DOHH2 (cell line): ENCODE measurements at regions not wholly inside any gene's neighbourhood (a gene's known extent, or its start where the extent isn't known, plus 50 kb on each side); places are given as distances from the start of the nearest gene placed in this dataset.
"Not testable (repeated sequence)": the region's sequence is repeated elsewhere in the genome, so short reads cannot be mapped to it uniquely, and the experiment has no call there.

ENCODE experiments used
- H3F3A ChIP-seq: fragments of 200-600 bp; sonication (generic), shearing (Covaris generic); 2 replicates; pipeline ENCODE4 v1.6.0; 2016; ENCODE audit warnings: antibody characterized with exemption, mild to moderate bottlenecking; ENCODE audit not compliant: control insufficient read depth, insufficient read depth
- H3K27ac ChIP-seq: fragments of 200-600 bp; sonication (generic); 2 replicates; pipeline ENCODE4 v1.5.1; 2014; ENCODE audit warnings: low read depth, mild to moderate bottlenecking, low read length, moderate library complexity
- H3K27me3 ChIP-seq: fragments of 200-600 bp; sonication (generic); 2 replicates; pipeline ENCODE4 v1.6.1; 2014; ENCODE audit warnings: mild to moderate bottlenecking, low read length, mixed read lengths; ENCODE audit not compliant: control insufficient read depth
- H3K36me3 ChIP-seq: fragments of 200-600 bp; sonication (generic); 2 replicates; pipeline ENCODE4 v1.6.1; 2014; ENCODE audit warnings: mild to moderate bottlenecking, low read length, moderate library complexity, mixed read lengths; ENCODE audit not compliant: control insufficient read depth
- H3K4me1 ChIP-seq: fragments of 200-600 bp; sonication (generic); 2 replicates; pipeline ENCODE4 v1.6.1; 2014; ENCODE audit warnings: mild to moderate bottlenecking, low read length, mixed read lengths; ENCODE audit not compliant: control insufficient read depth
- H3K4me2 ChIP-seq: fragments of 200-600 bp; sonication (generic); 2 replicates; pipeline ENCODE4 v1.6.0; 2014; ENCODE audit warnings: mild to moderate bottlenecking, low read length, moderate library complexity
- H3K4me3 ChIP-seq: fragments of 200-600 bp; sonication (generic); 2 replicates; pipeline ENCODE4 v1.5.1; 2014; ENCODE audit warnings: mild to moderate bottlenecking, low read length, mixed read lengths
- H3K79me2 ChIP-seq: fragments of 200-600 bp; sonication (generic); 2 replicates; pipeline ENCODE4 v1.6.1; 2014; ENCODE audit warnings: mild to moderate bottlenecking, low read length, mixed read lengths; ENCODE audit not compliant: control insufficient read depth
- H3K9me2 ChIP-seq: fragments of 200-600 bp; sonication (generic); replicated peaks from 2 replicates; pipeline ENCODE4 v1.6.1; 2014; ENCODE audit warnings: mild to moderate bottlenecking, low read length, mixed read lengths; ENCODE audit not compliant: control insufficient read depth
- H3K9me3 ChIP-seq: fragments of 200-600 bp; sonication (generic); 2 replicates; pipeline ENCODE4 v1.6.1; 2014; ENCODE audit warnings: antibody characterized with exemption, low read length, mixed read lengths; ENCODE audit not compliant: control insufficient read depth, insufficient read depth
- H4K20me1 ChIP-seq: fragments of 200-600 bp; sonication (generic); 2 replicates; pipeline ENCODE4 v1.6.0; 2014; ENCODE audit warnings: low read depth, mild to moderate bottlenecking, antibody characterized with exemption, low read length, moderate library complexity; ENCODE audit not compliant: control insufficient read depth, insufficient read depth
- TF ChIP-seq, protein P1 (sequence below): fragments of 200-600 bp; sonication (generic); IDR thresholded peaks from one replicate; pipeline ENCODE4 v1.5.1; 2014; ENCODE audit warnings: antibody characterized with exemption, mild to moderate bottlenecking, low read depth, low read length; ENCODE audit not compliant: poor library complexity, severe bottlenecking

DNA sequence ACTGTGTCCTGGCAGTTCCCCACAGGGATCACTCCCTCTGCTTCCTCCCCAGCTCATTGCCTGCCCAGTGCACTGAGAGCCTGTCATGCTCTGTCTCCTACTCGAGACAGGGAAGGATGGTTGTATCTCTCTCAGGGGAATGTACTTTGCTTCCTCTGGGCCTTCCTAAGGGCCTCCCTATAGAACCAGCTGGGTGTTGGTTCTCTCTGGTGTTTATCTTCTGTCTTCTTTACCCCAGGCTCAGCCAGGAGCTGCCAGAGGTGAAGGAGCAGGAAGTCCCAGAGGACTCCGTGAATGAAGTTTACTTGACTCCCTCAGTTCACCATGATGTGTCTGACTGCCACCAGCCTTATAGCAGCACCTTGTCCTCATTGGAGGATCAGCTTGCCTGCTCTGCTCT is 330.3 kb upstream of the COX7C start:
- not testable (repeated sequence) for H3K27ac ChIP-seq, H4K20me1 ChIP-seq, H3K27me3 ChIP-seq, H3K79me2 ChIP-seq, H3K9me3 ChIP-seq, H3K4me2 ChIP-seq, H3K36me3 ChIP-seq, H3F3A ChIP-seq, H3K9me2 ChIP-seq, H3K4me1 ChIP-seq, H3K4me3 ChIP-seq

- H3K9me2 ChIP-seq: not testable (repeated sequence)
Measured at GRCh38 chr5:86289786-86290185, 328.0 kb upstream of the COX7C start.

DNA sequence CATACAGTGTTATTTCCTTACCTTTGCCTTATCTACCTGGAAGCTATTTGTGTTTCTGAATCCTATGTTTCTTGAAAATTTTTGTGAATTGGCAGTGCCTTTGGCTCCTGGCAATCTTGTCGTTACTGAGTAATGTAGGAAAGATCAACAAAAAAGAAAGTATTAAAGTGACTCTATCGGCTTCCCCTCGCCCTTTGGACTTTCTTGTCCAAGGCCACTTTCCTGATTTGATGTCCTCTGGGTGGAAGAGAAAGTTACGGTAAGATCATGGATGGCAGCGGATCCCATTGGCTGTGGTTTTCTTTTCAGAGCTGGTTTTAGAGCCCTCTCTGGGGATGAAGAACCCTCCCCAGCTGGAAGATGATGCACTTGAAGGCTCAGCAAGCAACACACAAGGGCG is 324.9 kb upstream of the COX7C start:
- not testable (repeated sequence) for H3K27ac ChIP-seq, H3K9me3 ChIP-seq, H3K9me2 ChIP-seq, H3F3A ChIP-seq, H3K36me3 ChIP-seq, H4K20me1 ChIP-seq, H3K4me3 ChIP-seq, H3K79me2 ChIP-seq, H3K4me1 ChIP-seq, H3K4me2 ChIP-seq, H3K27me3 ChIP-seq

More at GRCh38 chr5:86289786-86290185, 328.0 kb upstream of the COX7C start:
- not testable (repeated sequence) for H3K27ac ChIP-seq, H3K36me3 ChIP-seq, H3K27me3 ChIP-seq, H3F3A ChIP-seq, H4K20me1 ChIP-seq, H3K4me3 ChIP-seq, H3K4me2 ChIP-seq, H3K9me3 ChIP-seq, H3K4me1 ChIP-seq, H3K79me2 ChIP-seq

- not testable (repeated sequence) for H3K9me2 ChIP-seq, H3K9me3 ChIP-seq, H4K20me1 ChIP-seq, H3K27me3 ChIP-seq, H3K79me2 ChIP-seq, H3K4me1 ChIP-seq, H3K4me2 ChIP-seq, H3K36me3 ChIP-seq, H3F3A ChIP-seq, H3K4me3 ChIP-seq, H3K27ac ChIP-seq
Measured at GRCh38 chr5:86302643-86303042, 315.1 kb upstream of the COX7C start.

- TF ChIP-seq, protein P1, sequence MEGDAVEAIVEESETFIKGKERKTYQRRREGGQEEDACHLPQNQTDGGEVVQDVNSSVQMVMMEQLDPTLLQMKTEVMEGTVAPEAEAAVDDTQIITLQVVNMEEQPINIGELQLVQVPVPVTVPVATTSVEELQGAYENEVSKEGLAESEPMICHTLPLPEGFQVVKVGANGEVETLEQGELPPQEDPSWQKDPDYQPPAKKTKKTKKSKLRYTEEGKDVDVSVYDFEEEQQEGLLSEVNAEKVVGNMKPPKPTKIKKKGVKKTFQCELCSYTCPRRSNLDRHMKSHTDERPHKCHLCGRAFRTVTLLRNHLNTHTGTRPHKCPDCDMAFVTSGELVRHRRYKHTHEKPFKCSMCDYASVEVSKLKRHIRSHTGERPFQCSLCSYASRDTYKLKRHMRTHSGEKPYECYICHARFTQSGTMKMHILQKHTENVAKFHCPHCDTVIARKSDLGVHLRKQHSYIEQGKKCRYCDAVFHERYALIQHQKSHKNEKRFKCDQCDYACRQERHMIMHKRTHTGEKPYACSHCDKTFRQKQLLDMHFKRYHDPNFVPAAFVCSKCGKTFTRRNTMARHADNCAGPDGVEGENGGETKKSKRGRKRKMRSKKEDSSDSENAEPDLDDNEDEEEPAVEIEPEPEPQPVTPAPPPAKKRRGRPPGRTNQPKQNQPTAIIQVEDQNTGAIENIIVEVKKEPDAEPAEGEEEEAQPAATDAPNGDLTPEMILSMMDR: peak; percentile 36
- H3K79me2 ChIP-seq, H3K4me1 ChIP-seq, H3K4me3 ChIP-seq, H3F3A ChIP-seq, H3K36me3 ChIP-seq, H3K9me2 ChIP-seq, H4K20me1 ChIP-seq, H3K9me3 ChIP-seq, H3K4me2 ChIP-seq, H3K27ac ChIP-seq, H3K27me3 ChIP-seq: not testable (repeated sequence)
Measured at GRCh38 chr5:86305050-86305449, 312.7 kb upstream of the COX7C start.
